Bronchial epithelial cell (primary cell): ENCODE measurements at regions not wholly inside any gene's neighbourhood (a gene's known extent, or its start where the extent isn't known, plus 50 kb on each side); places are given as distances from the start of the nearest gene placed in this dataset.

Experiments
- DNase-seq: peaks from one replicate; pipeline ENCODE4 v3.0.0-alpha.2; 2010; ENCODE audit warnings: low read depth
- FAIRE-seq: peaks from 2 replicates; lab custom pipeline; 2011; peaks lifted over from hg19 to GRCh38; lab: Jason Lieb, UNC
- H3K27me3 ChIP-seq: 2 replicates; pipeline ENCODE4 v1.5.1; 2011; ENCODE audit warnings: low read length; ENCODE audit not compliant: control insufficient read depth, insufficient read depth
- H3K36me3 ChIP-seq: 2 replicates; pipeline ENCODE4 v1.5.1; 2011; ENCODE audit warnings: low read length; ENCODE audit not compliant: control insufficient read depth, insufficient read depth
- H3K4me3 ChIP-seq: 2 replicates; pipeline ENCODE4 v1.5.1; 2011; ENCODE audit warnings: mild to moderate bottlenecking, low read depth, low read length, control low read depth
- TF ChIP-seq, protein P1 (sequence below): IDR thresholded peaks from 2 replicates; pipeline ENCODE4 v1.5.1; 2011; ENCODE audit warnings: mild to moderate bottlenecking, moderate library complexity, low read length, control low read depth, inconsistent platforms; ENCODE audit not compliant: insufficient read depth, severe bottlenecking

- H3K4me3 ChIP-seq = no peak overlapping the region
- no peak for FAIRE-seq
- TF ChIP-seq, protein P1, sequence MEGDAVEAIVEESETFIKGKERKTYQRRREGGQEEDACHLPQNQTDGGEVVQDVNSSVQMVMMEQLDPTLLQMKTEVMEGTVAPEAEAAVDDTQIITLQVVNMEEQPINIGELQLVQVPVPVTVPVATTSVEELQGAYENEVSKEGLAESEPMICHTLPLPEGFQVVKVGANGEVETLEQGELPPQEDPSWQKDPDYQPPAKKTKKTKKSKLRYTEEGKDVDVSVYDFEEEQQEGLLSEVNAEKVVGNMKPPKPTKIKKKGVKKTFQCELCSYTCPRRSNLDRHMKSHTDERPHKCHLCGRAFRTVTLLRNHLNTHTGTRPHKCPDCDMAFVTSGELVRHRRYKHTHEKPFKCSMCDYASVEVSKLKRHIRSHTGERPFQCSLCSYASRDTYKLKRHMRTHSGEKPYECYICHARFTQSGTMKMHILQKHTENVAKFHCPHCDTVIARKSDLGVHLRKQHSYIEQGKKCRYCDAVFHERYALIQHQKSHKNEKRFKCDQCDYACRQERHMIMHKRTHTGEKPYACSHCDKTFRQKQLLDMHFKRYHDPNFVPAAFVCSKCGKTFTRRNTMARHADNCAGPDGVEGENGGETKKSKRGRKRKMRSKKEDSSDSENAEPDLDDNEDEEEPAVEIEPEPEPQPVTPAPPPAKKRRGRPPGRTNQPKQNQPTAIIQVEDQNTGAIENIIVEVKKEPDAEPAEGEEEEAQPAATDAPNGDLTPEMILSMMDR = peak; percentile 36
- H3K36me3 ChIP-seq = no peaks in the 10 kb centered on the region
- DNase-seq = peak; percentile 27
- H3K27me3 ChIP-seq = no peaks in the 10 kb centered on the region
Observed at GRCh38 chr18:59067873-59068272, 71.8 kb upstream of the SEC11C start.

DNA sequence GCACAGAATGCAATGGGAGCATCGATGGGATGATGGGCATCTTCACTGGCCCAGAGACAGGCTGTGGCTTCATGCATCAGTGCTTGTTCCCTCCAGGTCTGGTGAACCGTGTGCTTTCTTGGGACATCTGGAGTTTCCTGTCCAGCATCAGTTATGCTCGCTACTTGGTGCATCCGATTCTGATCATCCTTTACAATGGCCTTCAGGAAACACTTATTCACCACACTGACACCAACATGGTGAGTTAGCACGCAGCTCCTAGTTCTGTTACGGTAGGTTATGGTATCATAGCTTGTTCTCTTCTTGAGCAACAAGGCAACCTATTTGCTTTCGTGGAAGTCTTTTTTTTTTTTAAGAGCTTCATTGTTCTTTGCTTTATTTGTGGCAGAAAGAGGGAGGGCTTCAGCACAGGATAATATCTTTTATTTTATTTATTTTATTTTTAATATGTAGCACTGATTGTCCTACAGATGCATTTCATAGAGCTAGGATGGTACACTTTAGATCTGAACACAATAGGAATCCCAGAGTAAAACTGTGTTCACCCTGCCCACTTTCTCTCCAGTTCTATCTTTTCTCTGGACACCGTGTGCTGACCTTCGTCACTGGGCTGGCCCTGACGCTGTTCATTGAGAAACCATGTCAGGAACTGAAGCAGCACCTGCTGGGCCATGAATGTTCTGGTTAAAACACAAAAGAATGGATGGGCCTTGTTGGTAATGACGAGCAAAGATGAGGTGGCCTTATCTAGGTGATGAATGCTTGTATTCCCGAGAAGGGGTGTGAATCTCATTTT is 71.2 kb upstream of the SEC11C start:
- TF ChIP-seq, protein P1 = no peak

DNA sequence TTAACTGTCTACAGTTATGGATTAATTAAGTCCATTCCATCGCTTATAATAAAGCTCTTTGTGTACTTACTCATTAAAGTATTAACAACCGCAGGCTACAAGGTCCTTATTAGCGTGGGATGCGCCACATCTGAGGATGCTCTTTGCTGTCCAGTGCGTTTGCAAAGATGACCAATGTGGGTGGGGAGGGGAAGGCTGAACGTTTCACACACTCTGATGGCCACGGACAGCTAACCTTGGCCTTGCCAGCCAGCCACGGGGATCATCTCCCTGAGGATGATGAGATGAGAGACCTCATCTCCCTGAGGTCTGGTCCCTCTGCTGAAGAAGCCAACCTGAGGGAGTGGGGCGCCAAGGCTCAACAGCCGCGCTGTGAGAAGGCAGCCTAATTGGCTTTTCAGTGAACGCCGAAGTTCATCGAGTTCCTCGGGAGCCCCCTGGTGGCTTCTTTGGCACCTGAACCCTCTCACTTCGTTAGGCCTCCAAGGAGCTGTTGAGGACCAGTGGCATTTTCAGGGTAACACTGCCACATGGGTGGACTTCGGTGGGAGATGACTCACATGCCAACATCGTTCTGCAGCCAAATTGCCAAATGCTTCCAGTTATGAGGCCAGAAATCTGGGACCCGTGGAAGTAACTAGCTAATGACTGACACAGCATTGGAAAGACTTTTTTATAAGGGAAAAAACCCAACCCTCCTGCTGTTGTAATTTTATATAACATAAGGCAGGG is 69.3 kb upstream of the SEC11C start:
- no peak for FAIRE-seq
- TF ChIP-seq, protein P1 = peak; percentile 95
- Histone ChIP-seq H3K36me3 (no peaks in the 10 kb centered on the region), H3K4me3 (no peak overlapping the region), H3K27me3 (no peaks in the 10 kb centered on the region)
- peak; percentile 67 for DNase-seq

More for the DNA sequence above, 71.2 kb upstream of the SEC11C start:
- DNase-seq (no peak), FAIRE-seq (no peak)
- Histone ChIP-seq H3K36me3 (no peaks in the 10 kb centered on the region), H3K27me3 (no peaks in the 10 kb centered on the region), H3K4me3 (no peak overlapping the region)

DNA sequence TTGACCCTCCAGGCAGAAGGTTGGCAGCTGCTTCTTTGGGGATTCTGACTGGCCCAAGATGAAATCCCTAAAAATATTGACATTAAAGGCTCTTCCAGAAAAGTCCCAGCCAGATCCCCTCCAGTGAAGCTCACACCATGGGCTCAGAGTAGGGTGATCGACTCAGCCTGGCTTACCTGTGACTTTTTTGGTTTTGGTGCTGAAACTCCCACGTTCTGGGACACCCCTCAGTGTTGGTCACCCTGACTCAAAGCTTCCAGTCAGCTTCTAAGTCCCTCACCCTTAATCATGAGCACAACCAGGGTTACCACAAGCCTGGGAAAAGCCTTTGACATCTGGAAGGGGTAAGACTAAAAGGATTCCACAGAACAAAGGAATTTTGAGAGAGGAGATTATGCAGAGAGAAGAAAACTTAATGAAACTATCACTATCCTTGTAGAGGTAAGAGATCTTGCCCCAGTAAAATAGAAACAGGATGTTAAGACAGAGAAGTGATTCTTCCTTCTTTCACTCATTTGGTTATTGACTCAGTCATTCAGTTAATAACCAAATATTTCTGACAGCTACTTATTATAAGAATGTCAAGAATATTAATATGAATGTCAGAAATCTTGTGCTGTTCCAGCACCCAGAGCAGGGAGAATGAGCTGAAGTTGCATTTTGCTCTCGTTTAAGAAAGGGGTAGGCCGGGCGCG is 66.8 kb upstream of the SEC11C start:
- TF ChIP-seq, protein P1 = no peak
- H3K27me3 ChIP-seq = no peaks in the 10 kb centered on the region
- DNase-seq = no peak
- FAIRE-seq = no peak
- no peaks in the 10 kb centered on the region for H3K36me3 ChIP-seq
- no peak overlapping the region for H3K4me3 ChIP-seq

DNA sequence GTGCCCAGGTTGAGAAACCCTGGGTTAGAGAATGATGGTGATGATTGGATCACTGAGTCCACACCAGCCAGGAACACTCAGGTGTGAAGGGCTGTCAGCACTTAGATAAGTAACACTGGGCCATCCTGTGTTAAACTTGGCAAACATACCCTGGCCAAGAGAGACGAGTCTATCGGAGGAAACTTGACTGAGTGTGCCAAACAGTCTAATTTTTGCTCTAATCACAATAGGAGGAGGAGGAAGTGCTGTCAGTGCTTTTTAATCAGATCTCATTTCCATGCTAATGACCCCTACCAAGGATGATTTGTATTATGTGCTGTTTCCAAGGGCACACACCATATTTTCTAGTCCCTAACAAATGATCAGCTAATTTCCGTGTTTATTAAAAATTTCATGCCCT is 63.8 kb upstream of the SEC11C start:
- Histone ChIP-seq H3K27me3 (peaks cover 2% of the 10 kb centered on the region), H3K4me3 (no peak overlapping the region), H3K36me3 (no peaks in the 10 kb centered on the region)
- FAIRE-seq (no peak), DNase-seq (no peak)
- TF ChIP-seq, protein P1 = no peak
